ENCODE measurements at regions not wholly inside any gene's neighbourhood (a gene's known extent, or its start where the extent isn't known, plus 50 kb on each side); places are given as distances from the start of the nearest gene placed in this dataset.

- TF ChIP-seq, protein P1, sequence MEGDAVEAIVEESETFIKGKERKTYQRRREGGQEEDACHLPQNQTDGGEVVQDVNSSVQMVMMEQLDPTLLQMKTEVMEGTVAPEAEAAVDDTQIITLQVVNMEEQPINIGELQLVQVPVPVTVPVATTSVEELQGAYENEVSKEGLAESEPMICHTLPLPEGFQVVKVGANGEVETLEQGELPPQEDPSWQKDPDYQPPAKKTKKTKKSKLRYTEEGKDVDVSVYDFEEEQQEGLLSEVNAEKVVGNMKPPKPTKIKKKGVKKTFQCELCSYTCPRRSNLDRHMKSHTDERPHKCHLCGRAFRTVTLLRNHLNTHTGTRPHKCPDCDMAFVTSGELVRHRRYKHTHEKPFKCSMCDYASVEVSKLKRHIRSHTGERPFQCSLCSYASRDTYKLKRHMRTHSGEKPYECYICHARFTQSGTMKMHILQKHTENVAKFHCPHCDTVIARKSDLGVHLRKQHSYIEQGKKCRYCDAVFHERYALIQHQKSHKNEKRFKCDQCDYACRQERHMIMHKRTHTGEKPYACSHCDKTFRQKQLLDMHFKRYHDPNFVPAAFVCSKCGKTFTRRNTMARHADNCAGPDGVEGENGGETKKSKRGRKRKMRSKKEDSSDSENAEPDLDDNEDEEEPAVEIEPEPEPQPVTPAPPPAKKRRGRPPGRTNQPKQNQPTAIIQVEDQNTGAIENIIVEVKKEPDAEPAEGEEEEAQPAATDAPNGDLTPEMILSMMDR (conservative IDR thresholded peaks at IDR 0.05; ENCODE audit: low read depth, low read length): no peak
- TF ChIP-seq, protein P2, sequence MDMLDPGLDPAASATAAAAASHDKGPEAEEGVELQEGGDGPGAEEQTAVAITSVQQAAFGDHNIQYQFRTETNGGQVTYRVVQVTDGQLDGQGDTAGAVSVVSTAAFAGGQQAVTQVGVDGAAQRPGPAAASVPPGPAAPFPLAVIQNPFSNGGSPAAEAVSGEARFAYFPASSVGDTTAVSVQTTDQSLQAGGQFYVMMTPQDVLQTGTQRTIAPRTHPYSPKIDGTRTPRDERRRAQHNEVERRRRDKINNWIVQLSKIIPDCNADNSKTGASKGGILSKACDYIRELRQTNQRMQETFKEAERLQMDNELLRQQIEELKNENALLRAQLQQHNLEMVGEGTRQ (IDR thresholded peaks at IDR 0.05; ENCODE audit: low read depth, low read length): no peak
- TF ChIP-seq FOS (IDR thresholded peaks at IDR 0.05; ENCODE audit: low read depth, low read length) (no peak), MXI1 (IDR thresholded peaks at IDR 0.05; ENCODE audit: borderline replicate concordance, low read depth, low read length) (no peak), RFX5 (IDR thresholded peaks at IDR 0.05; ENCODE audit: low read depth, low read length) (no peak), POLR2A (IDR thresholded peaks at IDR 0.05; ENCODE audit: low read depth, low read length) (no peak), MAFK (IDR thresholded peaks at IDR 0.05; ENCODE audit: low read depth, low read length) (no peak), CEBPB (IDR thresholded peaks at IDR 0.05; ENCODE audit: low read depth, low read length) (no peak), SMC3 (IDR thresholded peaks at IDR 0.05; ENCODE audit: low read depth, low read length) (no peak)
These were observed 326.1 kb upstream of the RTL1 start for GRCh38 chr14:101229666-101230065.
